GM10266 (cell line): ENCODE measurements at regions not wholly inside any gene's neighbourhood (a gene's known extent, or its start where the extent isn't known, plus 50 kb on each side); places are given as distances from the start of the nearest gene placed in this dataset.
"Not testable (repeated sequence)": the region's sequence is repeated elsewhere in the genome, so short reads cannot be mapped to it uniquely, and the experiment has no call there.

ENCODE experiments used
- DNase-seq: peaks from one replicate; pipeline ENCODE4 v3.0.0; 2012; ENCODE audit errors: extremely low spot score
- CTCF ChIP-seq: IDR thresholded peaks from 2 replicates; pipeline ENCODE4 v1.5.1; 2012; ENCODE audit warnings: mild to moderate bottlenecking, low read depth; ENCODE audit not compliant: control insufficient read depth, insufficient read depth; ENCODE audit errors: missing control alignments

DNA sequence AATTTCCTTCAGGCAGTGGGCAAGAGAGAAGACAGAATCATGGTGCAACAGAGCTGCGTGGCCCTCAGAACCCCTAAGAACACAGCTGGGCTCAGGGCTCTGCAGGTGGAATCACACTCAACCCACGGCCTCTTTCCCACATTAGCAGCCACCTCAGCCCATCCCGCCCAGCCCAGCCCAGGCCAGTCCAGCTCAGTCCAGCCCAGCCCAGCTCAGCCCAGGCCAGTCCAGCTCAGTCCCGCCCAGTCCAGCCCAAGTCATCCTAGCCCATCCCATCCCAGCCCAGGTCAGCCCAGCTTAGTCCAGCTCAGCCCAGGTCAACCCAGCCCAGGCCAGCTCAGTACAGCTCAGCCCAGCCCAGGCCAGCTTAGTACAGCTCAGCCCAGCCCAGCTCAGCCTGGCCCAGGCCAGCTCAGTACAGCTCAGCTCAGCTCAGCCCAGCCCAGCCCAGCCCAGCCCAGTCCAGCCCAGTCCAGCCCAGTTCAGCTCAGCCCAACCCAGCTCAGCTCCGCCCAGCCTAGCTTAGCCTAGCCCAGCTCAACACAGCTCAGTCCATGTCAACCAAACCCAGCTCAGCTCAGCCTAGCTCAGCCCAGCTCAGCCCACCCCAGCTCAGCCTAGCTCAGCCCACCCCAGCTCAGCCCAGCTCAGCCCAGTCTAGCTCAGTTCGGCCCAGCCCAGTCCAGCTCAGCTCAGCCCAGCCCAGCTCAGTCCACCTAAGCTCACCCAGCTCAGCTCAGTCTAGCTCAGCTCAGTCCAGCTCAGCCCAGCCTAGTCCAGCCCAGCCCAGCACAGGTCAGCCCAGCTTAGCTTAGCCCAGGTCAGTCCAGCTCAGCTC is 183.1 kb downstream of the TMEM121 start:
- no peak for DNase-seq
- no peak for TF ChIP-seq CTCF

GRCh38 chr14:105710119-105711043 is 184.0 kb downstream of the TMEM121 start:
- no peak for DNase-seq
- TF ChIP-seq CTCF, result no peak

- no peak for DNase-seq
- TF ChIP-seq CTCF, result no peak
These were observed 184.7 kb downstream of the TMEM121 start for GRCh38 chr14:105711044-105711620.

- no peak for DNase-seq
- no peak for TF ChIP-seq CTCF
These were observed 185.6 kb downstream of the TMEM121 start for GRCh38 chr14:105711841-105712460.

GRCh38 chr14:105712670-105713069 is 186.3 kb downstream of the TMEM121 start:
- DNase-seq, result not testable (repeated sequence)

DNA sequence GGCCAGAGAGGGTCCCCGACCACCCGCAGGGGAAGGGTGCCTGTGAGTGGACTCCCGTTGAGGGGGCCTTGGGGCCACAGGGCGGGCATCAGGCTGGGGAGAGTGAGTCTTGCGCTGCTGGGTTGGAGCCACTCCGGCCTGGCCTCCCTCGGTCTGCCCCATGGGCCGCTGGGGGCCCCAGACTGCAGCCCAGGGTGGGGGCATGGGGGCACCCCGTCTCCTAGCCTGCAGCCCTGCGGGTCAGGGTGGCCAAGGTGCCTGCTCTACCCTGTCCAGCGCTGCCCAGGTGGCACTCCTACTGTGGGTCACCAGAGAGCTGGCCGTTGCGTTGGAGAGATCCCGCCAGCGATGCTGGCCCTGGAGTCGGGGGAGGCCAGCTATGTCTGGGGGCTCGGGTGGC is 186.8 kb downstream of the TMEM121 start:
- not testable (repeated sequence) for DNase-seq

- DNase-seq, result not testable (repeated sequence)
These were observed 187.5 kb downstream of the TMEM121 start for GRCh38 chr14:105713836-105714235.

- DNase-seq, result not testable (repeated sequence)
These were observed 192.4 kb downstream of the TMEM121 start for GRCh38 chr14:105718787-105719186.

GRCh38 chr14:105720106-105720505 is 193.7 kb downstream of the TMEM121 start:
- not testable (repeated sequence) for DNase-seq

DNA sequence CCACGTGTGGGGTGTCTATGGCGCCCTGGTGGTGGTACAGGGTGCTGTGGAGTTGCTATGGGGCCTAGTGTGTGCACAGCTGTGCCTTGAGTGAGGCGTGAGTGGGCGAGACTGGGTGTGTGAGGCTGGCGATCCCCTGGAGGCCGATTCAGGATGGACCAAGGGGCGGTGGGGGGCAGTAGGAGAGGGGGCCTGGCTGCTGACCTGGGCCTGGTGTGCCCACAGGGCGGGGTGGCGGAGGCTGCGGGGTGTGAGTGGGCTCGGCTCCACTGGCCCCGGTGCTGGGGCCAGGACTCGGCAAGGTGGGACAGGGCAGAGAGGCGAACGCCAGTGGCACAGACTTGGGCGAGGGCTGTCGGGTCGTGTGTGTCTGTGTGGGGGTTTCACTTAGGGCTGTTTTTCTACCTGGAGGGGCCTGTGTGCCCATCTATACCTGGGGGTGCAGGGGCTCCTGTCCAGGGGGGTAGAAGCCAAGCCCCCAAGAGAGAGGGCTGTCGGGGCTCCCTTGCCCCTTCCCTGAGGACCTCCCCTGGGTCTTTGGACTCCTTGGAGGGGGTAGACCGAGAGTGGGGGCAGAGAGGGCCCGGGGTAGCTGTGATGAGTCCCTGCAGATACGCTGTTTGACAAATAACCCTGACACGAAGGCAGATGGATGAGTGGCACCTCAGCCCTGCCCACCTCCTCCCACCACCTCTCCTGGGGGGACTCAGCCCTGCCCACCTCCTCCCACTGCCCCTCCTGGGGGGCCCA is 194.6 kb downstream of the TMEM121 start:
- DNase-seq, result not testable (repeated sequence)

GRCh38 chr14:105721602-105721970 is 195.2 kb downstream of the TMEM121 start:
- not testable (repeated sequence) for DNase-seq

DNA sequence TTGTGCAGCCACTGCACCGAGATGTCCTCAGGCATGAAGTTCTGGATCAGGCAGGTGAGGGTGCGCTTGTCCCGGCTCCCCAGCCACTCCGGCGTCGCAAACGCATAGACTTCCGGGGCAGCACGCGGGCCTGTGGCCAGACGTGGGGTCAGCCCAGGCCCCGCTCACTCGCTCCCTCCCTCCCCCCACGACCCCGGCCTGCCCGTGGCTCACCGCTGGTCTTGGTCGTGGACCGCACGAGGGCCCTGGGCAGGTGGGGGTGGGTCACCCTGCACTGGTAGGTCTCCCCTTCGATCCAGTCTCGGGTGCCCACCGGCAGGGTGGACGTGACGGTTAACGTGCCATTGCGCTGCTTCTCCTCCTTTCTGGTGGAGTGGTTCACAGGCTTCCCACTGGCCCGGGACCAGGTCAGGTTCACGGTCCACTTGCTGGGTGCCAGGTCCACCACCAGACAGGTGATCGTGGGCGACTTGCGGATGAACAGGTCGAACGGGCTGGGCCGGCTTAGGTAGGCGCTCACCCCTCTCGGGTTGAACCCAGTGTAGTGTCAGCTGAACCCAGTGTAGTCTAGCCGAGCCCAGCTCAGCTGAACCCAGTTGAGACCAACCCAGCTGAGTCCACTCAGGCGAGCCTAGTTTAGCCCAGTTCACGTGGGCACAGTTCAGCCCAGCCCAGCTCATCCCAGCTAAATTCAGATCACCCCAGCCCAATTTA is 195.8 kb downstream of the TMEM121 start:
- DNase-seq, result not testable (repeated sequence)

DNA sequence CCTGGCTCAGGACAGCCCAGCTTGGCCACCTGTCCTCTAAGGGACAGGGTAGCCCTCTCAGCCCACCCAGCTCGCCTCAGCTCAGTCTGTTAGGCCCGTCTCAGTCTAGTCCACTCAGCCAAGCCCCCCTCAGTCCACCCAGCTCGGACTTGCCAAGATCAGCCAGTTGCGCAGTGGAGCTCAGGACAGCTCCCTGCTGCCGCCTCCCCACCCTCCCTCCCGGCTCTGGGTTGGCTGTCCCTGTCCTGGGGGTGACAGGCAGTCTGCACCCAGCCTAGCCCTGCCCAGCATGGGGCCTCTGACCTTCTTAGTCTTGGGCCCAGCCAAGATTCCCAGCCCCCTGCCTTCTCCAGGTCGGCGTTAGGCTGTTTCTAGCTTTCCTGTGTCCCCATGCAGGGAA is 196.9 kb downstream of the TMEM121 start:
- not testable (repeated sequence) for DNase-seq
